WTC11 (cell line): ENCODE measurements at regions not wholly inside any gene's neighbourhood (a gene's known extent, or its start where the extent isn't known, plus 50 kb on each side); places are given as distances from the start of the nearest gene placed in this dataset.

Experiments used
- ATAC-seq: fragments of 200-7000 bp; cut with Tn5 transposase; 2 replicates; pipeline ENCODE4 v1.10.0; 2021; ENCODE audit warnings: mild to moderate bottlenecking, moderate library complexity
- CTCF ChIA-PET: fragments of 300-600 bp; sonication (Branson Sonifier 250); formaldehyde crosslinking; loops from one replicate; lab custom pipeline; 2021; ENCODE audit warnings: antibody characterized with exemption; lab: Charles Lee
- POLR2A ChIA-PET: fragments of 350-600 bp; sonication (Branson Sonifier 250); formaldehyde crosslinking; loops from one replicate; lab custom pipeline; 2021; ENCODE audit warnings: antibody characterized with exemption; lab: Charles Lee
- DNase-seq: peaks from one replicate; pipeline ENCODE4 v3.0.0; 2021; ENCODE audit warnings: low spot score
- H3K27ac Mint-ChIP-seq: 2 replicates; pipeline ENCODE4 v1.8.0; 2021; ENCODE audit warnings: mixed read lengths
- H3K27me3 Mint-ChIP-seq: 2 replicates; pipeline ENCODE4 v1.8.0; 2021; ENCODE audit warnings: low read depth, mild to moderate bottlenecking, moderate library complexity, mixed read lengths
- H3K36me3 Mint-ChIP-seq: 2 replicates; pipeline ENCODE4 v1.8.0; 2021; ENCODE audit warnings: mixed read lengths
- H3K4me1 Mint-ChIP-seq: 2 replicates; pipeline ENCODE4 v1.8.0; 2022; ENCODE audit warnings: mixed read lengths
- H3K4me3 Mint-ChIP-seq: 2 replicates; pipeline ENCODE4 v1.8.0; 2021; ENCODE audit warnings: mild to moderate bottlenecking, moderate library complexity, mixed read lengths
- H3K9me3 Mint-ChIP-seq: 2 replicates; pipeline ENCODE4 v1.8.0; 2021; ENCODE audit warnings: mixed read lengths
- ARID4B ChIP-seq: sonication (generic); formaldehyde crosslinking; IDR thresholded peaks from 2 replicates; pipeline ENCODE4 v1.8.0; 2023; ENCODE audit warnings: missing genetic modification reagents, mild to moderate bottlenecking, borderline replicate concordance
- E2F1 ChIP-seq: sonication (generic); formaldehyde crosslinking; IDR thresholded peaks from 2 replicates; pipeline ENCODE4 v1.8.0; 2022; ENCODE audit warnings: mild to moderate bottlenecking, missing genetic modification reagents
- E2F4 ChIP-seq: sonication (generic); formaldehyde crosslinking; IDR thresholded peaks from 2 replicates; pipeline ENCODE4 v1.8.1; 2022; ENCODE audit warnings: low read depth, mild to moderate bottlenecking, moderate library complexity, missing genetic modification reagents, borderline replicate concordance
- E2F5 ChIP-seq: sonication (generic); formaldehyde crosslinking; IDR thresholded peaks from 2 replicates; pipeline ENCODE4 v1.8.1; 2022; ENCODE audit warnings: mild to moderate bottlenecking, moderate library complexity, missing genetic modification reagents
- ELF4 ChIP-seq: sonication (generic); formaldehyde crosslinking; IDR thresholded peaks from 2 replicates; pipeline ENCODE4 v1.8.1; 2022; ENCODE audit warnings: low read depth, mild to moderate bottlenecking, moderate library complexity, missing genetic modification reagents
- EMX1 ChIP-seq: fragments of 250-450 bp; sonication (Bioruptor Pico); IDR thresholded peaks from 2 replicates; pipeline ENCODE4 v1.8.0; 2021; ENCODE audit warnings: mild to moderate bottlenecking
- ETV6 ChIP-seq: sonication (generic); formaldehyde crosslinking; IDR thresholded peaks from 2 replicates; pipeline ENCODE4 v1.8.1; 2022; ENCODE audit warnings: mild to moderate bottlenecking, missing genetic modification reagents
- GABPB1 ChIP-seq: sonication (generic); formaldehyde crosslinking; IDR thresholded peaks from 2 replicates; pipeline ENCODE4 v1.8.1; 2023; ENCODE audit warnings: mild to moderate bottlenecking, missing genetic modification reagents
- JAZF1 ChIP-seq: fragments of 250-450 bp; sonication (Bioruptor Pico); IDR thresholded peaks from 2 replicates; pipeline ENCODE4 v1.9.0; 2021; ENCODE audit warnings: moderate library complexity, mild to moderate bottlenecking, inconsistent platforms
- KAT7 ChIP-seq: sonication (generic); formaldehyde crosslinking; IDR thresholded peaks from 2 replicates; pipeline ENCODE4 v1.8.1; 2023; ENCODE audit warnings: missing genetic modification reagents, mild to moderate bottlenecking, borderline replicate concordance
- NFATC4 ChIP-seq: fragments of 250-450 bp; sonication (Bioruptor Pico); IDR thresholded peaks from 2 replicates; pipeline ENCODE4 v1.9.0; 2021; ENCODE audit warnings: mild to moderate bottlenecking
- NR3C1 ChIP-seq: sonication (generic); formaldehyde crosslinking; conservative IDR thresholded peaks from 2 replicates; pipeline ENCODE4 v1.8.1; 2023; ENCODE audit warnings: low read depth, mild to moderate bottlenecking, missing genetic modification reagents
- PRDM15 ChIP-seq: sonication (generic); formaldehyde crosslinking; IDR thresholded peaks from 2 replicates; pipeline ENCODE4 v1.8.0; 2022; ENCODE audit warnings: missing genetic modification reagents
- PREB ChIP-seq: sonication (generic); formaldehyde crosslinking; IDR thresholded peaks from 2 replicates; pipeline ENCODE4 v1.8.1; 2022; ENCODE audit warnings: mild to moderate bottlenecking, missing genetic modification reagents, moderate library complexity, borderline replicate concordance
- ZBTB21 ChIP-seq: sonication (generic); formaldehyde crosslinking; IDR thresholded peaks from 2 replicates; pipeline ENCODE4 v1.8.1; 2023; ENCODE audit warnings: mild to moderate bottlenecking, missing genetic modification reagents, borderline replicate concordance
- ZNF232 ChIP-seq: sonication (generic); formaldehyde crosslinking; IDR thresholded peaks from 2 replicates; pipeline ENCODE4 v1.8.0; 2022; ENCODE audit warnings: mild to moderate bottlenecking, missing genetic modification reagents
- ZNF425 ChIP-seq: fragments of 250-450 bp; sonication (Bioruptor Pico); conservative IDR thresholded peaks from 2 replicates; pipeline ENCODE4 v1.9.0; 2021; ENCODE audit warnings: mild to moderate bottlenecking

GRCh38 chrX:122440832-122441231 is 743.2 kb upstream of the GRIA3 start:
- H3K4me1 Mint-ChIP-seq: peaks cover 3% of the 10 kb centered on the region; the same call in 1 of the 2 replicates
- ChIA-PET POLR2A (no interaction called here), CTCF (no interaction called here)
- 0 out of 2 replicates have a peak, but pooled peaks cover 4% of the 10 kb centered on the region for H3K9me3 Mint-ChIP-seq
- no peaks in the 10 kb centered on the region for H3K27me3 Mint-ChIP-seq
- no peaks in the 10 kb centered on the region for H3K36me3 Mint-ChIP-seq
- ATAC-seq: no peak
- TF ChIP-seq EMX1 (CRISPR knock-in tag) (no peak), ELF4 (CRISPR knock-in tag) (no peak), PRDM15 (CRISPR knock-in tag) (no peak), E2F1 (CRISPR knock-in tag) (no peak), NFATC4 (CRISPR knock-in tag) (no peak)
- no peak for DNase-seq
- H3K4me3 Mint-ChIP-seq: no peak overlapping the region
- H3K27ac Mint-ChIP-seq: no peak overlapping the region

GRCh38 chrX:122441451-122441850 is 742.6 kb upstream of the GRIA3 start:
- Mint-ChIP-seq H3K36me3 (no peaks in the 10 kb centered on the region), H3K27ac (no peak overlapping the region), H3K9me3 (0 out of 2 replicates have a peak, but pooled peaks cover 4% of the 10 kb centered on the region), H3K27me3 (no peaks in the 10 kb centered on the region), H3K4me3 (no peak overlapping the region), H3K4me1 (peaks cover 3% of the 10 kb centered on the region; the same call in 1 of the 2 replicates)
- ChIA-PET POLR2A (no interaction called here), CTCF (no interaction called here)
- no peak for TF ChIP-seq ETV6 (CRISPR knock-in tag)
- no peak for TF ChIP-seq PREB (CRISPR knock-in tag)
- no peak for TF ChIP-seq JAZF1 (CRISPR knock-in tag)
- no peak for TF ChIP-seq EMX1 (CRISPR knock-in tag)
- no peak for DNase-seq
- no peak for ATAC-seq

GRCh38 chrX:122445466-122445865 is 738.6 kb upstream of the GRIA3 start:
- no peak for DNase-seq
- Mint-ChIP-seq H3K9me3 (peaks cover 3% of the 10 kb centered on the region; the same call in 1 of the 2 replicates), H3K4me3 (no peak overlapping the region), H3K27me3 (no peaks in the 10 kb centered on the region), H3K4me1 (peaks cover 3% of the 10 kb centered on the region; the same call in 1 of the 2 replicates), H3K27ac (no peak overlapping the region), H3K36me3 (no peaks in the 10 kb centered on the region)
- ChIA-PET POLR2A (no interaction called here), CTCF (no interaction called here)
- no peak for ATAC-seq
- TF ChIP-seq ARID4B (CRISPR knock-in tag) (no peak), ZNF425 (CRISPR knock-in tag) (no peak), ZNF232 (no peak), E2F5 (no peak), KAT7 (CRISPR knock-in tag) (no peak), GABPB1 (CRISPR knock-in tag) (no peak), EMX1 (CRISPR knock-in tag) (no peak), NR3C1 (CRISPR knock-in tag) (no peak), E2F4 (CRISPR knock-in tag) (no peak), ZBTB21 (CRISPR knock-in tag) (no peak), ETV6 (CRISPR knock-in tag) (no peak)
